ENCODE measurements at regions not wholly inside any gene's neighbourhood (a gene's known extent, or its start where the extent isn't known, plus 50 kb on each side); places are given as distances from the start of the nearest gene placed in this dataset.
"Not testable (repeated sequence)": the region's sequence is repeated elsewhere in the genome, so short reads cannot be mapped to it uniquely, and the experiment has no call there.

- DNase-seq, result no peak
Measured at GRCh38 chr12:111274777-111275176, 94.1 kb downstream of the PHETA1 start.

- no peak for DNase-seq
Measured at GRCh38 chr12:111271674-111272418, 97.0 kb downstream of the PHETA1 start.

GRCh38 chr12:111270774-111271173, 98.1 kb downstream of the PHETA1 start:
- no peak for DNase-seq

GRCh38 chr12:111270239-111270638, 98.7 kb downstream of the PHETA1 start:
- DNase-seq, result no peak

- no peak for DNase-seq
Measured at GRCh38 chr12:111269718-111270117, 99.2 kb downstream of the PHETA1 start.

GRCh38 chr12:111268738-111269572, 99.9 kb downstream of the PHETA1 start:
- no peak for DNase-seq

GRCh38 chr12:111267144-111267543, 101.8 kb downstream of the PHETA1 start:
- DNase-seq, result no peak

GRCh38 chr12:111261911-111262676, 106.8 kb downstream of the PHETA1 start:
- no peak for DNase-seq

GRCh38 chr12:111260732-111261131, 108.2 kb downstream of the PHETA1 start:
- no peak for DNase-seq

GRCh38 chr12:111259231-111259630, 109.7 kb downstream of the PHETA1 start:
- no peak for DNase-seq

- DNase-seq, result not testable (repeated sequence)
Measured at GRCh38 chr12:111258081-111258480, 110.8 kb downstream of the PHETA1 start.

- no peak for DNase-seq
Measured at GRCh38 chr12:111257435-111257902, 111.4 kb downstream of the PHETA1 start.

GRCh38 chr12:111256629-111257434, 112.1 kb downstream of the PHETA1 start:
- no peak for DNase-seq

- no peak for DNase-seq
Measured at GRCh38 chr12:111255261-111255660, 113.6 kb downstream of the PHETA1 start.

GRCh38 chr12:111254106-111254505, 114.8 kb downstream of the PHETA1 start:
- DNase-seq, result no peak

- DNase-seq, result no peak
Measured at GRCh38 chr12:111253213-111253612, 115.7 kb downstream of the PHETA1 start.

GRCh38 chr12:111251787-111252186, 117.1 kb downstream of the PHETA1 start:
- DNase-seq, result no peak

- no peak for DNase-seq
Measured at GRCh38 chr12:111251058-111251730, 117.7 kb downstream of the PHETA1 start.

- DNase-seq, result no peak
Measured at GRCh38 chr12:111250251-111250881, 118.5 kb downstream of the PHETA1 start.

GRCh38 chr12:111249757-111250156, 119.1 kb downstream of the PHETA1 start:
- no peak for DNase-seq

All from hypothalamus (tissue), 51 donors.